Activated CD4-positive, alpha-beta memory T cell treated with anti-CD3 and anti-CD28 coated beads for 36 hours (primary cell): ENCODE measurements at regions not wholly inside any gene's neighbourhood (a gene's known extent, or its start where the extent isn't known, plus 50 kb on each side); places are given as distances from the start of the nearest gene placed in this dataset.

Experiments used
- CTCF ChIA-PET: fragments of 350-600 bp; sonication (Branson Sonifier 250); formaldehyde crosslinking; loops from one replicate; lab custom pipeline; 2021; ENCODE audit warnings: antibody characterized with exemption, inconsistent platforms; lab: Charles Lee
- POLR2A ChIA-PET: fragments of 350-600 bp; sonication (Branson Sonifier 250); formaldehyde crosslinking; loops from one replicate; lab custom pipeline; 2021; ENCODE audit warnings: antibody characterized with exemption; lab: Charles Lee
- DNase-seq: peaks from one replicate; pipeline ENCODE4 v3.0.0-alpha.2; 2020
- H3K27ac Mint-ChIP-seq: one replicate; pipeline ENCODE4 v1.8.0; 2021; ENCODE audit warnings: mixed read lengths
- H3K27me3 Mint-ChIP-seq: one replicate; pipeline ENCODE4 v1.8.0; 2021; ENCODE audit warnings: mixed read lengths
- H3K36me3 Mint-ChIP-seq: one replicate; pipeline ENCODE4 v1.8.0; 2021; ENCODE audit warnings: mixed read lengths
- H3K4me1 Mint-ChIP-seq: one replicate; pipeline ENCODE4 v1.8.0; 2021; ENCODE audit warnings: low read depth, mixed read lengths
- H3K4me3 Mint-ChIP-seq: one replicate; pipeline ENCODE4 v1.8.0; 2021; ENCODE audit warnings: mild to moderate bottlenecking, mixed read lengths
- H3K9me3 Mint-ChIP-seq: one replicate; pipeline ENCODE4 v1.8.0; 2021; ENCODE audit warnings: mixed read lengths
- intact Hi-C: fragments of 100-400 bp; cut with micrococcal nuclease; formaldehyde crosslinking; loops from one replicate; pipeline ENCODE4 v1.15.1; 2023

DNA sequence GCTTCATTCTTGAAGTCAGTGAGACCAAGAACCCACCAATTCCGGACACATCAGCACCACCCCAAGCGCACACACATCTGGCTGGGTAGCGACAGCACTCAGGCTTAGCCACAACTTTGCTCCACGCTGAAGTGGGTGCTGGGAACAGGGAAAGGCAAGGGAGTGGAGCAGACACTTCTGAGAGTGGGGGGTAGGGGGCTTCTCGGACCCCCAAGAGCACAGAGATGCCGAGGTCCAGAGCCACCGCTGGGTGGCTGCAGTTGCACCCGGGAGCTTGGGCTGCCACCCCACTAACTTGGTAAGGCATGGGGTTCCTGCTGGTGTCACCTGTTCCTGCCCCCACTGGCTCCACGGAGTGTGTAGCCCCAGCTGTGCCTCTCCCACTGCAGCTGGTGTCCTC, 225.3 kb upstream of the RIOK2 start:
- H3K9me3 Mint-ChIP-seq: no peaks in the 10 kb centered on the region
- ChIA-PET POLR2A (no interaction called here), CTCF (no interaction called here)
- DNase-seq: no peak
- no peak overlapping the region for H3K4me3 Mint-ChIP-seq
- H3K4me1 Mint-ChIP-seq: no peaks in the 10 kb centered on the region
- H3K36me3 Mint-ChIP-seq: no peaks in the 10 kb centered on the region
- no peak overlapping the region for H3K27ac Mint-ChIP-seq
- H3K27me3 Mint-ChIP-seq: no peaks in the 10 kb centered on the region
- intact Hi-C loops: no loop called here

DNA sequence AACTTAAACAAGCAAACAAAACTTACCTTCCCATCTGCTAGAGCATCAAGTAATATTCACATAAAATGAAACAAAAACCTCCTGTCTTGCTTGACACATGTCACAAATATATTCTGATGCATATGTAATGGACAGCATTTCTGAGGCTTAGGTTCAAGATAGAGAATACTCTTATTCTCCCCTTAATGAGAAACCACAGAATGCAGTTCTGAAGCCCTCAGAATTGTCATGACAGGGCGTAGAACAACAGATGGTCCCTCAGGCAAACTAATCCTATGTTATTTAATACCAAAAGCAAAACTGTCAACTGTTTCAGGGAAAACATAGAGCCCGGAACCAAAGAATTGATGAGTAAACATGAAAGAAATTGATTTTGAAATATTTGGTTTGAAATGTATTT, 229.9 kb upstream of the RIOK2 start:
- CTCF ChIA-PET: no interaction called here
- Mint-ChIP-seq H3K27ac (no peak overlapping the region), H3K4me1 (no peaks in the 10 kb centered on the region), H3K4me3 (no peak overlapping the region), H3K9me3 (no peaks in the 10 kb centered on the region), H3K36me3 (no peaks in the 10 kb centered on the region), H3K27me3 (no peaks in the 10 kb centered on the region)
- POLR2A ChIA-PET: no interaction called here
- DNase-seq: no peak
- intact Hi-C loops: no loop called here

DNA sequence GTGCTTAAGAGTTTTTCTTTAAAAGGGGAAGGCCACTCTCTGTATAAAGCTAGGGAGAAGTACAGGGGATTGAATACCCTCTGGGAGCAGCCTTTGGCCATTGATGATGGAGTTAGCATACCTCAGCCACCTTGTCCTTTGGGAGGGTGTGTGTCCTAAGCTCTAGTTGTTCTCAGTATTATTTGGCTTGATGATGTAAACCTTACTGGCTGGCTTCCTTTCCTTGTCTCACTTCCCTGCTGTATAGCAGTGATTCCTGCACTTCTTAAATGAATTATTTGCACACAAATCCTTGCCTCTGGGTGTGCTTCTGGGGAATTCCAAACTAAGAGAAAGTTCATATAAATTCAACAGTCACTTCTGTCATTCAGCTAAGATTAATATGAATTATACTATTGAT, 234.9 kb upstream of the RIOK2 start:
- Mint-ChIP-seq H3K4me3 (no peak overlapping the region), H3K27me3 (no peaks in the 10 kb centered on the region), H3K27ac (no peak overlapping the region), H3K9me3 (no peaks in the 10 kb centered on the region), H3K36me3 (no peaks in the 10 kb centered on the region), H3K4me1 (no peaks in the 10 kb centered on the region)
- DNase-seq: no peak
- POLR2A ChIA-PET: no interaction called here
- CTCF ChIA-PET: no interaction called here
- intact Hi-C loops: no loop called here

DNA sequence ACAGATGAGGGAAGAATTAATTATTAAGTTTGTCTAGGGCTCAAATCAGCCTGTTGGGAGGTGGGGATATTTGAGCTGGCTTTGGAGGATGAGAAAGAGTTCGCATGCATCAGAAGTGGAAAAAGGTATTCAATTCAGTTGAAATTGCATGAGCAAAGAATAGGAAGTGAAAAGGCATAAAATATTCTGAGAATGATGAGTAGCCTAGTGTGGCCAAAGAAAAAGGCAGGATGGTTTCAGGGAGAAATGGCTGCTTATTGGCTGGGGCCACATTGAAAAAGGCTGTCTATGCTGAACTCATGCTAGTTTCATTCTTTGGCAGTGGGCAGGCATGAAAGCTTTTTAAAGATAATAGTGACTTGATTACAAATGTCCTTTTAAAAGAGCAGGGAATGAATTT, 235.4 kb upstream of the RIOK2 start:
- DNase-seq: no peak
- CTCF ChIA-PET: no interaction called here
- Mint-ChIP-seq H3K36me3 (no peaks in the 10 kb centered on the region), H3K27me3 (no peaks in the 10 kb centered on the region), H3K4me1 (no peaks in the 10 kb centered on the region), H3K27ac (no peak overlapping the region), H3K9me3 (no peaks in the 10 kb centered on the region), H3K4me3 (no peak overlapping the region)
- POLR2A ChIA-PET: no interaction called here
- intact Hi-C loops: no loop called here

DNA sequence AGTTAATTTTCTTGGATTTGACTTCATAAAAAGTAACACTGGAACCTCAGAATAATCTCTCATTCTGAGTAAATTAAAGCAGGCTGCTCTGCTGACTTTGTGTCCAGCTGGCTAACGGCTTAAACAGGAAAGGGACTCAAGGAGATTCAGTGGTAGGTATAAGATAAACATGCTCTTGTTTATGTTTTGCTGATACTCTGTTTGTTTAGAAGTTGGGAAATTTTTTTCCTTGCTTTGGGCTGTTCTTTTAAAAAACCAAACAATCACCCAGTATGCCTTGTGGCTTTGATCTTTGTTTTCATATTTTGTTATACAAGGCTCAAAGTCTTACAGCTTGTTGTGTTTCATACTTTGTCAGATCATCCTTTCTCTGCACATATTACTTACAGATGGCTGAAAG, 237.6 kb upstream of the RIOK2 start:
- Mint-ChIP-seq H3K4me1 (no peaks in the 10 kb centered on the region), H3K27me3 (no peaks in the 10 kb centered on the region), H3K9me3 (no peaks in the 10 kb centered on the region), H3K4me3 (no peak overlapping the region), H3K36me3 (no peaks in the 10 kb centered on the region), H3K27ac (no peak overlapping the region)
- DNase-seq: no peak
- intact Hi-C loops: no loop called here
- ChIA-PET POLR2A (no interaction called here), CTCF (no interaction called here)

- DNase-seq: no peak
- Mint-ChIP-seq H3K4me1 (no peaks in the 10 kb centered on the region), H3K36me3 (no peaks in the 10 kb centered on the region), H3K27ac (no peak overlapping the region), H3K27me3 (no peaks in the 10 kb centered on the region), H3K4me3 (no peak overlapping the region), H3K9me3 (no peaks in the 10 kb centered on the region)
- intact Hi-C loops: no loop called here
- POLR2A ChIA-PET: no interaction called here
- CTCF ChIA-PET: no interaction called here
Observed at GRCh38 chr5:97422678-97423077, 239.6 kb upstream of the RIOK2 start.

DNA sequence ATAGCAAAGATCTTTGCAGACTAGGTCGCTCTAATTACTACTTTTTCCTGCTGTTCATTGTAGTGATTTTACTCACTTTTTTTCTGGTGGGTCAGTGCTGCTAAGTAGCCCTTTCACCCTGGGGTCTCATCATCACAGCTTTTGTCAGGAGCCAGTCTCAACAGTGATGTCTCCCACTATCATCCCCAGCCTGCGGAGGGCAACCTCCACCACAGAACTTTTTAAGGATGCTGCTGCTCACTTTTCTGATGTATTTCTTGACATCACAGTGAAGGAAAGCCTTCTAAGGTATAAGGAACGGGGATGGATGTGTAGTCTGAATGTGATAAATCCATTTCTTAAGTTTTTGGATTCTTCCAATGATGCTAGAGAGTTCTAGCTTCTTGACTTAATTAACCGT, 242.5 kb upstream of the RIOK2 start:
- Mint-ChIP-seq H3K27ac (no peak overlapping the region), H3K36me3 (no peaks in the 10 kb centered on the region), H3K4me1 (no peaks in the 10 kb centered on the region), H3K4me3 (no peak overlapping the region), H3K9me3 (no peaks in the 10 kb centered on the region), H3K27me3 (no peaks in the 10 kb centered on the region)
- POLR2A ChIA-PET: no interaction called here
- no peak for DNase-seq
- CTCF ChIA-PET: no interaction called here
- intact Hi-C loops: no loop called here

GRCh38 chr5:97427235-97427634, 244.2 kb upstream of the RIOK2 start:
- no peak overlapping the region for H3K4me3 Mint-ChIP-seq
- no peak for DNase-seq
- POLR2A ChIA-PET: no interaction called here
- intact Hi-C loops: no loop called here
- no peaks in the 10 kb centered on the region for H3K27me3 Mint-ChIP-seq
- H3K27ac Mint-ChIP-seq: no peak overlapping the region
- CTCF ChIA-PET: interaction anchor here (0.6 kb wide), 1 partner anchor 13 kb away, joined by 3 read pairs; no protein-coding TSS in a partner anchor
- no peaks in the 10 kb centered on the region for H3K4me1 Mint-ChIP-seq
- no peaks in the 10 kb centered on the region for H3K9me3 Mint-ChIP-seq
- H3K36me3 Mint-ChIP-seq: no peaks in the 10 kb centered on the region

GRCh38 chr5:97434021-97434420, 251.0 kb upstream of the RIOK2 start:
- no peak for DNase-seq
- Mint-ChIP-seq H3K4me3 (no peak overlapping the region), H3K27ac (no peak overlapping the region), H3K9me3 (no peaks in the 10 kb centered on the region), H3K4me1 (no peaks in the 10 kb centered on the region), H3K36me3 (no peaks in the 10 kb centered on the region), H3K27me3 (no peaks in the 10 kb centered on the region)
- intact Hi-C loops: no loop called here
- ChIA-PET POLR2A (no interaction called here), CTCF (no interaction called here)

DNA sequence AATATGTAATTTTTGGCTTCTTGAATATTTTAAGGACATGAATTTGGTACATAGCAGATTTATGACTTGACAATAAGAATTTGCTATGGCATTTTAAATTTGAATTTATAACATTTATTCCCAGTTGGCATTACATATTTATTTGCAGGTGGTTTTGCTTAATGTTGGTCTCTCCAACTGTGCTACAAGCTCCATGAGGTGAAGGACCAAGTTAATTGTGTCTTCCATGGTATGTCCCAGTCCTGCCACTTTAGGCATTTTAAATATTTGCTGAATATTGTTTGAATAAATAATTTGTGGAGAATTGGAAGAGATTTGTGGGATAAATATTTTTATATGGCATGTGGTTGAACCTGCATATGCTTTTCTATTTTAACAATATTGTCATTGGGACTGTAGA, 253.4 kb upstream of the RIOK2 start:
- CTCF ChIA-PET: no interaction called here
- no peak for DNase-seq
- Mint-ChIP-seq H3K9me3 (no peaks in the 10 kb centered on the region), H3K36me3 (no peaks in the 10 kb centered on the region), H3K4me1 (no peaks in the 10 kb centered on the region), H3K27me3 (no peaks in the 10 kb centered on the region), H3K4me3 (no peak overlapping the region), H3K27ac (no peak overlapping the region)
- intact Hi-C loops: no loop called here
- POLR2A ChIA-PET: no interaction called here

- Mint-ChIP-seq H3K27ac (no peak overlapping the region), H3K36me3 (no peaks in the 10 kb centered on the region), H3K4me1 (no peaks in the 10 kb centered on the region), H3K27me3 (no peaks in the 10 kb centered on the region), H3K9me3 (peaks cover 24% of the 10 kb centered on the region), H3K4me3 (no peak overlapping the region)
- no peak for DNase-seq
- CTCF ChIA-PET: no interaction called here
- POLR2A ChIA-PET: no interaction called here
- intact Hi-C loops: no loop called here
Observed at GRCh38 chr5:97443740-97444139, 260.7 kb upstream of the RIOK2 start.

DNA sequence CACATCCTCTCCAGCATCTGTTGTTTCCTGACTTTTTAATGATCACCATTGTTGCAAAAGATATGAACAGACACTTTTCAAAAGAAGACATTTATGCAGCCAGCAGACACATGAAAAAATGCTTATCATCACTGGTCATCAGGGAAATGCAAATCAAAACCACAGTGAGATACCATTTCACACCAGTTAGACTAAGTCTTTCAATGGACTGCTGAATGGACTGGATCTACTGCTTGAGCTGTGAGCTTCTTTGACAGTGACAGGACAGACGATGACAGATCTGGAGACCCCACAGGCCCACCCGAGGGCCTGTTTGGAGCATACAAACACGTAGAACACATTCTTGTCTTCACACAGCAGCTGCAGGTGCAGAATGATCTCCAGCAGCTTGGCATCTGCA, 266.1 kb upstream of the RIOK2 start:
- Mint-ChIP-seq H3K4me1 (no peaks in the 10 kb centered on the region), H3K36me3 (no peaks in the 10 kb centered on the region), H3K4me3 (no peak overlapping the region), H3K9me3 (peaks cover 13% of the 10 kb centered on the region), H3K27me3 (no peaks in the 10 kb centered on the region), H3K27ac (no peak overlapping the region)
- POLR2A ChIA-PET: no interaction called here
- CTCF ChIA-PET: no interaction called here
- intact Hi-C loops: no loop called here
- no peak for DNase-seq

DNA sequence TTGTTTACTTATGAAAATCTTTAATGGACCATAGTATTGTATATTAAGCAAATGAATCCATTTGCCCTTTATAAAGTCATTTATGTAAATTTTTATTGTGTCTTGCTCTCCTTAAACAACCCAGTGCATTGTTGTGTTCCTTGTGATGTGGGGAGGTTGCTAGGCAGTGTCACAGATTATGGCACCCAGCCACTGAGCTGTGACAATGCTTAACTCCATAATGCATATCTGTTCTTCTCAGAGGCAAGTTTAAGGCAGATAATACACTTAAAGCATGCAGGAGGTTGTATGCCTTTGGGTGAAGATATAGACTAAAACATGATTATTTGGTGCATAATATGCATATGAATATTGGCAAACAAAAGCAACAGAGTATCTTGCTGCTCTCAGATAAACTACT, 269.6 kb upstream of the RIOK2 start:
- Mint-ChIP-seq H3K9me3 (no peaks in the 10 kb centered on the region), H3K4me3 (no peak overlapping the region), H3K36me3 (no peaks in the 10 kb centered on the region), H3K27ac (no peak overlapping the region), H3K27me3 (no peaks in the 10 kb centered on the region), H3K4me1 (no peaks in the 10 kb centered on the region)
- intact Hi-C loops: no loop called here
- DNase-seq: no peak
- ChIA-PET CTCF (no interaction called here), POLR2A (no interaction called here)

DNA sequence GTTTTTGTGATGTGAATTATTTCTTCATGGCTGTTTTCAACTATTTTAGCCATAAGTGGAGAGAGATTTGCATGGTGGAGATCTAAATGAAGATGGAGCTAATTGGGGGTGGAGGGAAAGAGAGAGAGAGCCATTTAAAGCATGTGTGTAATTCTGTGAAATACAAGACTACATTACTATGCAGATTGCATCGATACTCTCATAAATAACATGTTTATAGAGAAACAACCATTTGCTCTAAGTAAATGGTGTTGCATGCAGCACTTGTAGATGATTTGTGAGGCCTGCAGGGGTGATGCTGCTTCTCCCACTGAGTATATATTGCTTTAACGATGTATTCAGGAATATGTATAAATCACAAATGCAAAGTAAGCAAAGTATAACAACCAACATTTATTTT, 270.2 kb upstream of the RIOK2 start:
- Mint-ChIP-seq H3K27me3 (no peaks in the 10 kb centered on the region), H3K4me1 (no peaks in the 10 kb centered on the region), H3K36me3 (no peaks in the 10 kb centered on the region), H3K9me3 (no peaks in the 10 kb centered on the region), H3K4me3 (no peak overlapping the region), H3K27ac (no peak overlapping the region)
- ChIA-PET CTCF (no interaction called here), POLR2A (no interaction called here)
- intact Hi-C loops: no loop called here
- DNase-seq: no peak
